ENCODE measurements at regions not wholly inside any gene's neighbourhood (a gene's known extent, or its start where the extent isn't known, plus 50 kb on each side); places are given as distances from the start of the nearest gene placed in this dataset.

GRCh38 chr12:127336416-127336815, 930.6 kb upstream of the TMEM132C start:
- TF ChIP-seq CTCF (IDR thresholded peaks at IDR 0.05) (no peak), ZFX (IDR thresholded peaks at IDR 0.05; ENCODE audit: borderline replicate concordance) (no peak)
